H1 (cell line): ENCODE measurements at regions not wholly inside any gene's neighbourhood (a gene's known extent, or its start where the extent isn't known, plus 50 kb on each side); places are given as distances from the start of the nearest gene placed in this dataset.

Experiments used
- CBX5 ChIP-seq: fragments of 300-800, 300-1000 bp; sonication (generic); IDR thresholded peaks from 2 replicates; pipeline ENCODE4 v1.7.1; 2016; ENCODE audit warnings: antibody characterized with exemption, low read length, low read depth
- CTCF ChIP-seq, 3 experiments: IDR thresholded peaks; 1 replicate in 2 of 3; 2 replicates in 1 of 3; pipeline versions ENCODE4 v1.5.1 to v1.6.1; 2011; ENCODE audit warnings: low read length in 3 of 3, mild to moderate bottlenecking in 3 of 3, inconsistent platforms in 2 of 3, low read depth in 1 of 3, moderate library complexity in 1 of 3; ENCODE audit not compliant: insufficient read depth in 1 of 3; ENCODE audit errors: control extremely low read depth in 1 of 3
- EP300 ChIP-seq, 2 experiments: IDR thresholded peaks; 1 replicate in 1 of 2; 2 replicates in 1 of 2; pipeline ENCODE4 v1.6.1; 2011 to 2012; ENCODE audit warnings: low read depth in 2 of 2, low read length in 2 of 2, mild to moderate bottlenecking in 2 of 2, borderline replicate concordance in 1 of 2, inconsistent platforms in 1 of 2, moderate library complexity in 1 of 2
- EZH2 ChIP-seq: fragments of 200-600 bp; sonication (generic); IDR thresholded peaks from 2 replicates; pipeline ENCODE4 v1.7.1; 2012; ENCODE audit warnings: low read depth, mild to moderate bottlenecking, moderate library complexity, low read length, inconsistent platforms; ENCODE audit not compliant: severe bottlenecking
- KDM1A ChIP-seq: fragments of 200-600, 300-600 bp; sonication (generic); IDR thresholded peaks from 2 replicates; pipeline ENCODE4 v1.7.1; 2016; ENCODE audit warnings: mild to moderate bottlenecking, low read length, borderline replicate concordance
- KDM5A ChIP-seq: fragments of 200-600 bp; IDR thresholded peaks from 2 replicates; pipeline ENCODE4 v1.7.1; 2012; ENCODE audit warnings: mild to moderate bottlenecking, low read length, inconsistent platforms, mixed read lengths
- MAFK ChIP-seq: IDR thresholded peaks from 2 replicates; pipeline ENCODE4 v1.6.1; 2012; ENCODE audit warnings: low read depth, mild to moderate bottlenecking, improper control_type of control experiment, low read length
- POLR2A ChIP-seq, 2 experiments: IDR thresholded peaks; 1 replicate in 1 of 2; 2 replicates in 1 of 2; pipeline ENCODE4 v1.6.1; 2011; ENCODE audit warnings: low read depth in 2 of 2, low read length in 2 of 2, mild to moderate bottlenecking in 2 of 2; ENCODE audit errors: control extremely low read depth in 1 of 2
- POLR2AphosphoS5 ChIP-seq: IDR thresholded peaks from 2 replicates; pipeline ENCODE4 v1.6.1; 2011; ENCODE audit warnings: low read depth, low read length
- RFX5 ChIP-seq: IDR thresholded peaks from 2 replicates; pipeline ENCODE4 v1.6.1; 2011; ENCODE audit warnings: low read depth, low read length, improper control_type of control experiment, borderline replicate concordance
- TCF12 ChIP-seq: IDR thresholded peaks from 2 replicates; pipeline ENCODE4 v1.6.1; 2011; ENCODE audit warnings: low read depth, mild to moderate bottlenecking, low read length
- YY1 ChIP-seq: IDR thresholded peaks from 2 replicates; pipeline ENCODE4 v1.6.1; 2011; ENCODE audit warnings: low read depth, mild to moderate bottlenecking, low read length

DNA sequence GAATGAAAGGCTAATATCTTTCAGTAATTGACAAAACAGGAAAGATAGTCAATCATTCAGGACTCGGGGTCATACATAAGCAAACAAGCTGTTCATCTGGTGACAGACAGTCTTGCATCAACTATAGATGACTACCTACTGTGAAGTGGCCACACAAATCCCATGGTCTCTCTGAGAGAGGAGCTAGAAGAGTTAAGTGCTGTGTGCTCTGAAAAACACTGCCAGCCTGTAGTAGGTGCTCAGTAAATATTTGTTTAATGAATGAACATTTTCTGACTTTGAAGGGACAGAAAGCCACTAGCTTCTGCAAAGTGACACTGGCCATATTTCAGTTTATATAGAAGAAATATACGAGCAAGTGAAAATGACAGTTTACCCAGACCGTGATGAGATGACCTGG, 184.0 kb upstream of the CHAC2 start:
- TF ChIP-seq RFX5 (no peak), CTCF (IDR thresholded peaks at IDR 0.05; ENCODE audit: control extremely low read depth in 1 of 3, insufficient read depth in 1 of 3, low read depth in 1 of 3, low read length in 3 of 3) (no peak), TCF12 (no peak), POLR2A (IDR thresholded peaks at IDR 0.05; ENCODE audit: control extremely low read depth in 1 of 2, low read depth in 2 of 2, low read length in 2 of 2) (no peak), POLR2AphosphoS5 (no peak), CBX5 (no peak), EP300 (IDR thresholded peaks at IDR 0.05; ENCODE audit: borderline replicate concordance in 1 of 2, low read depth in 2 of 2, low read length in 2 of 2) (no peak), MAFK (no peak), YY1 (no peak), KDM1A (no peak), KDM5A (no peak), EZH2 (no peak)
